ENCODE measurements at regions not wholly inside any gene's neighbourhood (a gene's known extent, or its start where the extent isn't known, plus 50 kb on each side); places are given as distances from the start of the nearest gene placed in this dataset.

- Histone ChIP-seq H3K27me3 (no peaks in the 10 kb centered on the region), H3K4me1 (no peaks in the 10 kb centered on the region), H3K4me3 (no peak overlapping the region), H3K9me3 (no peaks in the 10 kb centered on the region), H3K27ac (no peak overlapping the region), H3K36me3 (no peaks in the 10 kb centered on the region)
- no peak for DNase-seq
- intact Hi-C loops (cut with DNase I; ENCODE audit: low total_unique reads) = no loop called here
- no peak for TF ChIP-seq CTCF (IDR thresholded peaks at IDR 0.05)
Observed at GRCh38 chr9:101796044-101796443, 57.6 kb upstream of the GRIN3A start.

- no peak overlapping the region for H3K4me3 ChIP-seq
- H3K36me3 ChIP-seq = no peaks in the 10 kb centered on the region
- no peak for DNase-seq
- intact Hi-C loops (cut with DNase I; ENCODE audit: low total_unique reads) = no loop called here
- TF ChIP-seq CTCF (IDR thresholded peaks at IDR 0.05) = no peak
- H3K27me3 ChIP-seq = no peaks in the 10 kb centered on the region
- H3K9me3 ChIP-seq = no peaks in the 10 kb centered on the region
- H3K4me1 ChIP-seq = no peaks in the 10 kb centered on the region
- no peak overlapping the region for H3K27ac ChIP-seq
Observed at GRCh38 chr9:101795147-101795546, 56.7 kb upstream of the GRIN3A start.

GRCh38 chr9:101792475-101792874, 54.0 kb upstream of the GRIN3A start:
- H3K36me3 ChIP-seq = no peaks in the 10 kb centered on the region
- H3K4me3 ChIP-seq = no peak overlapping the region
- no peaks in the 10 kb centered on the region for H3K4me1 ChIP-seq
- intact Hi-C loops (cut with DNase I; ENCODE audit: low total_unique reads) = no loop called here
- H3K27ac ChIP-seq = no peak overlapping the region
- no peaks in the 10 kb centered on the region for H3K9me3 ChIP-seq
- TF ChIP-seq CTCF (IDR thresholded peaks at IDR 0.05) = no peak
- DNase-seq = no peak
- H3K27me3 ChIP-seq = no peaks in the 10 kb centered on the region

GRCh38 chr9:101791938-101792337, 53.5 kb upstream of the GRIN3A start:
- no peaks in the 10 kb centered on the region for H3K4me1 ChIP-seq
- no peak for TF ChIP-seq CTCF (IDR thresholded peaks at IDR 0.05)
- intact Hi-C loops (cut with DNase I; ENCODE audit: low total_unique reads) = no loop called here
- no peaks in the 10 kb centered on the region for H3K9me3 ChIP-seq
- no peaks in the 10 kb centered on the region for H3K36me3 ChIP-seq
- H3K4me3 ChIP-seq = no peak overlapping the region
- no peak for DNase-seq
- no peak overlapping the region for H3K27ac ChIP-seq
- H3K27me3 ChIP-seq = no peaks in the 10 kb centered on the region

GRCh38 chr9:101791533-101791932, 53.1 kb upstream of the GRIN3A start:
- Histone ChIP-seq H3K27me3 (no peaks in the 10 kb centered on the region), H3K4me3 (no peak overlapping the region), H3K36me3 (no peaks in the 10 kb centered on the region), H3K27ac (no peak overlapping the region), H3K4me1 (no peaks in the 10 kb centered on the region), H3K9me3 (no peaks in the 10 kb centered on the region)
- no peak for DNase-seq
- intact Hi-C loops (cut with DNase I; ENCODE audit: low total_unique reads) = no loop called here
- TF ChIP-seq CTCF (IDR thresholded peaks at IDR 0.05) = no peak

All from tibial artery (tissue), 4 donors.